ENCODE measurements at regions not wholly inside any gene's neighbourhood (a gene's known extent, or its start where the extent isn't known, plus 50 kb on each side); places are given as distances from the start of the nearest gene placed in this dataset.

GRCh38 chr1:108064255-108064654, 99.3 kb upstream of the VAV3 start (continued):
- no peak for TF ChIP-seq ARID4B (CRISPR knock-in tag; IDR thresholded peaks at IDR 0.05; ENCODE audit: borderline replicate concordance)

- no peaks in the 10 kb centered on the region for H3K27me3 Mint-ChIP-seq (ENCODE audit: low read depth)
- peaks cover 27% of the 10 kb centered on the region for H3K9me3 Mint-ChIP-seq
- ATAC-seq (no peak), DNase-seq (ENCODE audit: low spot score) (no peak)
- peaks cover 6% of the 10 kb centered on the region for H3K4me1 Mint-ChIP-seq
- peaks cover 9% of the 10 kb centered on the region for H3K36me3 Mint-ChIP-seq
- H3K4me3 Mint-ChIP-seq: no peak overlapping the region
- ChIA-PET POLR2A (no interaction called here), CTCF (no interaction called here)
- TF ChIP-seq MXD4 (CRISPR knock-in tag; IDR thresholded peaks at IDR 0.05; ENCODE audit: borderline replicate concordance) (no peak), ZNF219 (CRISPR knock-in tag; IDR thresholded peaks at IDR 0.05; ENCODE audit: borderline replicate concordance) (no peak)
- H3K27ac Mint-ChIP-seq: no peak overlapping the region
These were observed 98.7 kb upstream of the VAV3 start for GRCh38 chr1:108063703-108064102.

GRCh38 chr1:108059945-108060344, 95.0 kb upstream of the VAV3 start:
- no peak overlapping the region for H3K27ac Mint-ChIP-seq
- H3K4me3 Mint-ChIP-seq: no peak overlapping the region
- H3K27me3 Mint-ChIP-seq (ENCODE audit: low read depth): no peaks in the 10 kb centered on the region
- H3K4me1 Mint-ChIP-seq: peaks cover 24% of the 10 kb centered on the region
- peaks cover 9% of the 10 kb centered on the region for H3K36me3 Mint-ChIP-seq
- ATAC-seq (no peak), DNase-seq (ENCODE audit: low spot score) (no peak)
- ChIA-PET CTCF (no interaction called here), POLR2A (interaction anchor here (0.7 kb wide), 1 partner anchor 63 kb away, joined by 3 read pairs; no protein-coding TSS in a partner anchor)
- peaks cover 31% of the 10 kb centered on the region for H3K9me3 Mint-ChIP-seq
- TF ChIP-seq ERG (CRISPR knock-in tag; IDR thresholded peaks at IDR 0.05): no peak
- TF ChIP-seq EMX1 (CRISPR knock-in tag; IDR thresholded peaks at IDR 0.05): no peak
- no peak for TF ChIP-seq FOXP1 (CRISPR knock-in tag; IDR thresholded peaks at IDR 0.05; ENCODE audit: borderline replicate concordance)
- no peak for TF ChIP-seq CTCF (IDR thresholded peaks at IDR 0.05)
- no peak for TF ChIP-seq E2F5 (CRISPR knock-in tag; IDR thresholded peaks at IDR 0.05)
- no peak for TF ChIP-seq ZNF317 (CRISPR knock-in tag; IDR thresholded peaks at IDR 0.05; ENCODE audit: borderline replicate concordance, low read depth)
- TF ChIP-seq NR3C1 (CRISPR knock-in tag; conservative IDR thresholded peaks at IDR 0.05; ENCODE audit: low read depth): no peak
- no peak for TF ChIP-seq ZNF263 (CRISPR knock-in tag; IDR thresholded peaks at IDR 0.05; ENCODE audit: low read depth)
- TF ChIP-seq IRF2 (CRISPR knock-in tag; IDR thresholded peaks at IDR 0.05; ENCODE audit: borderline replicate concordance, low read depth): no peak
- TF ChIP-seq OVOL2 (CRISPR knock-in tag; IDR thresholded peaks at IDR 0.05; ENCODE audit: borderline replicate concordance): no peak
- no peak for TF ChIP-seq NR2C2 (CRISPR knock-in tag; IDR thresholded peaks at IDR 0.05)
- no peak for TF ChIP-seq ATF2 (CRISPR knock-in tag; IDR thresholded peaks at IDR 0.05; ENCODE audit: borderline replicate concordance, low read depth)
- no peak for TF ChIP-seq ZNF416 (CRISPR knock-in tag; IDR thresholded peaks at IDR 0.05)
- no peak for TF ChIP-seq GRHL2 (CRISPR knock-in tag; IDR thresholded peaks at IDR 0.05; ENCODE audit: insufficient replicate concordance, severe bottlenecking)
- no peak for TF ChIP-seq ZNF423 (CRISPR knock-in tag; IDR thresholded peaks at IDR 0.05)
- no peak for TF ChIP-seq ATF1 (CRISPR knock-in tag; IDR thresholded peaks at IDR 0.05)
- TF ChIP-seq JUN (CRISPR knock-in tag; IDR thresholded peaks at IDR 0.05): no peak
- no peak for TF ChIP-seq TCF7 (CRISPR knock-in tag; IDR thresholded peaks at IDR 0.05; ENCODE audit: low read depth)
- no peak for TF ChIP-seq FOXP4 (CRISPR knock-in tag; IDR thresholded peaks at IDR 0.05)
